ENCODE measurements at regions not wholly inside any gene's neighbourhood (a gene's known extent, or its start where the extent isn't known, plus 50 kb on each side); places are given as distances from the start of the nearest gene placed in this dataset.
"Not testable (repeated sequence)": the region's sequence is repeated elsewhere in the genome, so short reads cannot be mapped to it uniquely, and the experiment has no call there.

GRCh38 chr6:151671195-151671594, 136.3 kb upstream of the ESR1 start:
- no peak for DNase-seq

GRCh38 chr6:151674578-151674977, 132.9 kb upstream of the ESR1 start:
- DNase-seq = no peak

GRCh38 chr6:151675746-151676459, 131.6 kb upstream of the ESR1 start:
- DNase-seq = peak; percentile 0

- no peak for DNase-seq
Measured at GRCh38 chr6:151676460-151676945, 131.0 kb upstream of the ESR1 start.

- DNase-seq = no peak
Measured at GRCh38 chr6:151677404-151677803, 130.1 kb upstream of the ESR1 start.

GRCh38 chr6:151679081-151679480, 128.4 kb upstream of the ESR1 start:
- no peak for DNase-seq

- DNase-seq = no peak
Measured at GRCh38 chr6:151679941-151680340, 127.5 kb upstream of the ESR1 start.

GRCh38 chr6:151680846-151681432, 126.5 kb upstream of the ESR1 start:
- DNase-seq = no peak

GRCh38 chr6:151681433-151682059, 125.9 kb upstream of the ESR1 start:
- DNase-seq = no peak

- DNase-seq = no peak
Measured at GRCh38 chr6:151682251-151682650, 125.2 kb upstream of the ESR1 start.

GRCh38 chr6:151682922-151683321, 124.6 kb upstream of the ESR1 start:
- DNase-seq = no peak

GRCh38 chr6:151683381-151683780, 124.1 kb upstream of the ESR1 start:
- no peak for DNase-seq

GRCh38 chr6:151689499-151690201, 117.8 kb upstream of the ESR1 start:
- no peak for DNase-seq

GRCh38 chr6:151690303-151690702, 117.2 kb upstream of the ESR1 start:
- no peak for DNase-seq

GRCh38 chr6:151690768-151691562, 116.5 kb upstream of the ESR1 start:
- DNase-seq = no peak

- DNase-seq = no peak
Measured at GRCh38 chr6:151692216-151692615, 115.3 kb upstream of the ESR1 start.

GRCh38 chr6:151693366-151693765, 114.1 kb upstream of the ESR1 start:
- DNase-seq = no peak

- DNase-seq = no peak
Measured at GRCh38 chr6:151695156-151695555, 112.3 kb upstream of the ESR1 start.

GRCh38 chr6:151696302-151696701, 111.2 kb upstream of the ESR1 start:
- not testable (repeated sequence) for DNase-seq

GRCh38 chr6:151698931-151699700, 108.4 kb upstream of the ESR1 start:
- no peak for DNase-seq

- DNase-seq = no peak
Measured at GRCh38 chr6:151699719-151700118, 107.8 kb upstream of the ESR1 start.

All from NCI-H1092 (cell line).